BLaER1 treated with 17β-estradiol and CSF1 and Interleukin-3, amounts not matched to agents 10 nM and 100 nM (cell line): ENCODE measurements at regions not wholly inside any gene's neighbourhood (a gene's known extent, or its start where the extent isn't known, plus 50 kb on each side); places are given as distances from the start of the nearest gene placed in this dataset.

Experiments
- H3K27ac ChIP-seq, 11 experiments: shearing (Covaris generic); formaldehyde crosslinking; 2 replicates each; pipeline ENCODE4 v1.8.1; 2022
- H3K27me3 ChIP-seq, 11 experiments: shearing (Covaris generic); formaldehyde crosslinking; 2 replicates each; pipeline ENCODE4 v1.8.1; 2022
- H3K36me3 ChIP-seq, 11 experiments: shearing (Covaris generic); formaldehyde crosslinking; 2 replicates each; pipeline ENCODE4 v1.8.1; 2022
- H3K4me1 ChIP-seq, 10 experiments: shearing (Covaris generic); formaldehyde crosslinking; 2 replicates each; pipeline ENCODE4 v1.8.1; 2022
- H3K4me2 ChIP-seq, 11 experiments: shearing (Covaris generic); formaldehyde crosslinking; 2 replicates each; pipeline ENCODE4 v1.8.1; 2022
- H3K4me3 ChIP-seq, 10 experiments: shearing (Covaris generic); formaldehyde crosslinking; 2 replicates each; pipeline ENCODE4 v1.8.1; 2022
- H3K9ac ChIP-seq, 11 experiments: shearing (Covaris generic); formaldehyde crosslinking; 2 replicates each; pipeline ENCODE4 v1.8.1; 2022
- H3K9me3 ChIP-seq, 11 experiments: shearing (Covaris generic); formaldehyde crosslinking; replicated peaks in 1 of 11; 2 replicates each; pipeline ENCODE4 v1.8.1; 2022
- H4K20me1 ChIP-seq, 11 experiments: shearing (Covaris generic); formaldehyde crosslinking; 2 replicates each; pipeline ENCODE4 v1.8.1; 2022
- Cebpa-rat ChIP-seq, 11 experiments: shearing (Covaris generic); IDR thresholded peaks; 2 replicates each; pipeline ENCODE4 v1.8.1; 2022

GRCh38 chr4:19739101-19739651, 512.5 kb upstream of the SLIT2 start:
- H3K4me3 ChIP-seq, result no peak overlapping the region
- H3K9me3 ChIP-seq, result peaks cover 13 to 30% (median 22%) of the 10 kb centered on the region in 11 experiments
- H3K9ac ChIP-seq, result peak overlapping the region in 2 of 11 experiments; percentile 7 to 31; a peak in 2 of 22 replicates
- H3K4me1 ChIP-seq, result peaks cover 13 to 49% (median 33%) of the 10 kb centered on the region in 10 experiments
- TF ChIP-seq Cebpa-rat (IDR thresholded peaks at IDR 0.05), result no peak
- H4K20me1 ChIP-seq, result no peaks in the 10 kb centered on the region; a peak in 1 of 22 replicates
- peak overlapping the region; percentile 32 to 63 (median 60) for H3K4me2 ChIP-seq
- H3K27ac ChIP-seq, result peak overlapping the region in 6 of 11 experiments; percentile 6 to 55 (median 34); a peak in 8 of 22 replicates
- peaks cover 0 to 99% (median 0%) of the 10 kb centered on the region in 11 experiments; a peak in 6 of 22 replicates for H3K27me3 ChIP-seq
- H3K36me3 ChIP-seq, result no peaks in the 10 kb centered on the region; a peak in 1 of 22 replicates

GRCh38 chr4:19736968-19737756, 514.5 kb upstream of the SLIT2 start:
- Histone ChIP-seq H3K27me3 (peaks cover 0 to 90% (median 0%) of the 10 kb centered on the region in 11 experiments; a peak in 6 of 22 replicates), H3K9ac (no peak overlapping the region), H3K4me3 (no peak overlapping the region), H3K9me3 (peaks cover 15 to 32% (median 24%) of the 10 kb centered on the region in 11 experiments), H3K4me1 (peaks cover 13 to 46% (median 32%) of the 10 kb centered on the region in 10 experiments), H3K27ac (no peak overlapping the region), H3K4me2 (peak overlapping the region in 2 of 11 experiments; percentile 8 to 43; a peak in 2 of 22 replicates), H3K36me3 (no peaks in the 10 kb centered on the region; a peak in 1 of 22 replicates), H4K20me1 (no peaks in the 10 kb centered on the region; a peak in 1 of 22 replicates)
- TF ChIP-seq Cebpa-rat (IDR thresholded peaks at IDR 0.05), result no peak

GRCh38 chr4:19735012-19735411, 516.7 kb upstream of the SLIT2 start:
- peaks cover 0 to 5% (median 0%) of the 10 kb centered on the region in 11 experiments; a peak in 3 of 22 replicates for H4K20me1 ChIP-seq
- H3K9ac ChIP-seq, result no peak overlapping the region
- H3K9me3 ChIP-seq, result peaks cover 19 to 40% (median 29%) of the 10 kb centered on the region in 11 experiments
- H3K27me3 ChIP-seq, result peaks cover 0 to 82% (median 0%) of the 10 kb centered on the region in 11 experiments; a peak in 6 of 22 replicates
- H3K36me3 ChIP-seq, result no peaks in the 10 kb centered on the region; a peak in 1 of 22 replicates
- H3K27ac ChIP-seq, result no peak overlapping the region
- no peak overlapping the region for H3K4me2 ChIP-seq
- no peak overlapping the region for H3K4me3 ChIP-seq
- no peak for TF ChIP-seq Cebpa-rat (IDR thresholded peaks at IDR 0.05)
- H3K4me1 ChIP-seq, result peaks cover 21 to 44% (median 29%) of the 10 kb centered on the region in 10 experiments

GRCh38 chr4:19729886-19730651, 521.6 kb upstream of the SLIT2 start:
- Histone ChIP-seq H3K27me3 (peaks cover 0 to 77% (median 0%) of the 10 kb centered on the region in 11 experiments; a peak in 8 of 22 replicates), H4K20me1 (peaks cover 0 to 14% (median 0%) of the 10 kb centered on the region in 11 experiments; a peak in 5 of 22 replicates), H3K9ac (peak overlapping the region in 8 of 11 experiments; percentile 38 to 68 (median 54); a peak in 14 of 22 replicates), H3K27ac (peak overlapping the region in 10 of 11 experiments; percentile 12 to 86 (median 77); a peak in 19 of 22 replicates), H3K4me2 (peak overlapping the region; percentile 64 to 88 (median 76)), H3K4me3 (peak overlapping the region in 6 of 10 experiments; percentile 13 to 31 (median 20); a peak in 6 of 20 replicates), H3K9me3 (peaks cover 4 to 24% (median 12%) of the 10 kb centered on the region in 11 experiments; a peak in 18 of 22 replicates), H3K36me3 (no peaks in the 10 kb centered on the region), H3K4me1 (peaks cover 17 to 31% (median 25%) of the 10 kb centered on the region in 10 experiments)
- peak in 1 of 11 experiments; percentile 71; a peak in 3 of 22 replicates for TF ChIP-seq Cebpa-rat (IDR thresholded peaks at IDR 0.05)

- Histone ChIP-seq H4K20me1 (peaks cover 0 to 14% (median 0%) of the 10 kb centered on the region in 11 experiments; a peak in 5 of 22 replicates), H3K36me3 (no peaks in the 10 kb centered on the region), H3K4me3 (no peak overlapping the region), H3K9ac (no peak overlapping the region), H3K27ac (peak overlapping the region in 3 of 11 experiments; percentile 83 to 86 (median 85); a peak in 5 of 22 replicates), H3K4me1 (peaks cover 17 to 31% (median 25%) of the 10 kb centered on the region in 10 experiments), H3K9me3 (peaks cover 0 to 19% (median 5%) of the 10 kb centered on the region in 11 experiments; a peak in 14 of 22 replicates), H3K27me3 (peaks cover 0 to 79% (median 0%) of the 10 kb centered on the region in 11 experiments; a peak in 8 of 22 replicates), H3K4me2 (peak overlapping the region in 10 of 11 experiments; percentile 64 to 88 (median 76); a peak in 19 of 22 replicates)
- no peak for TF ChIP-seq Cebpa-rat (IDR thresholded peaks at IDR 0.05)
Measured at GRCh38 chr4:19728773-19729172, 522.9 kb upstream of the SLIT2 start.

- no peaks in the 10 kb centered on the region for H3K36me3 ChIP-seq
- H3K4me3 ChIP-seq, result no peak overlapping the region
- peaks cover 0 to 90% (median 0%) of the 10 kb centered on the region in 11 experiments; a peak in 8 of 22 replicates for H3K27me3 ChIP-seq
- H3K27ac ChIP-seq, result no peak overlapping the region
- TF ChIP-seq Cebpa-rat (IDR thresholded peaks at IDR 0.05), result no peak
- H3K9me3 ChIP-seq, result peaks cover 0 to 18% (median 5%) of the 10 kb centered on the region in 11 experiments; a peak in 14 of 22 replicates
- no peak overlapping the region for H3K4me2 ChIP-seq
- no peak overlapping the region for H3K9ac ChIP-seq
- H3K4me1 ChIP-seq, result peaks cover 17 to 31% (median 25%) of the 10 kb centered on the region in 10 experiments
- peaks cover 0 to 14% (median 0%) of the 10 kb centered on the region in 11 experiments; a peak in 5 of 22 replicates for H4K20me1 ChIP-seq
Measured at GRCh38 chr4:19727141-19727540, 524.6 kb upstream of the SLIT2 start.

- Histone ChIP-seq H3K9me3 (peaks cover 0 to 10% (median 0%) of the 10 kb centered on the region in 11 experiments; a peak in 7 of 22 replicates), H3K4me2 (no peak overlapping the region), H4K20me1 (peaks cover 0 to 10% (median 0%) of the 10 kb centered on the region in 11 experiments; a peak in 5 of 22 replicates), H3K4me1 (peaks cover 9 to 26% (median 20%) of the 10 kb centered on the region in 10 experiments), H3K9ac (no peak overlapping the region), H3K27me3 (peaks cover 0 to 94% (median 0%) of the 10 kb centered on the region in 11 experiments; a peak in 8 of 22 replicates), H3K27ac (no peak overlapping the region), H3K36me3 (no peaks in the 10 kb centered on the region), H3K4me3 (no peak overlapping the region)
- TF ChIP-seq Cebpa-rat (IDR thresholded peaks at IDR 0.05), result no peak
Measured at GRCh38 chr4:19725130-19725529, 526.6 kb upstream of the SLIT2 start.

- no peak overlapping the region for H3K9ac ChIP-seq
- H3K4me1 ChIP-seq, result peaks cover 0 to 11% (median 6%) of the 10 kb centered on the region in 10 experiments; a peak in 9 of 20 replicates
- H3K9me3 ChIP-seq, result peaks cover 0 to 11% (median 5%) of the 10 kb centered on the region in 11 experiments; a peak in 9 of 22 replicates
- no peak overlapping the region for H3K4me3 ChIP-seq
- TF ChIP-seq Cebpa-rat (IDR thresholded peaks at IDR 0.05), result no peak
- no peak overlapping the region for H3K27ac ChIP-seq
- peaks cover 0 to 85% (median 0%) of the 10 kb centered on the region in 11 experiments; a peak in 8 of 22 replicates for H3K27me3 ChIP-seq
- no peaks in the 10 kb centered on the region for H3K36me3 ChIP-seq
- no peaks in the 10 kb centered on the region for H4K20me1 ChIP-seq
- no peak overlapping the region; a peak in 1 of 22 replicates for H3K4me2 ChIP-seq
Measured at GRCh38 chr4:19722404-19722803, 529.3 kb upstream of the SLIT2 start.
